ENCODE measurements at regions not wholly inside any gene's neighbourhood (a gene's known extent, or its start where the extent isn't known, plus 50 kb on each side); places are given as distances from the start of the nearest gene placed in this dataset.

DNA sequence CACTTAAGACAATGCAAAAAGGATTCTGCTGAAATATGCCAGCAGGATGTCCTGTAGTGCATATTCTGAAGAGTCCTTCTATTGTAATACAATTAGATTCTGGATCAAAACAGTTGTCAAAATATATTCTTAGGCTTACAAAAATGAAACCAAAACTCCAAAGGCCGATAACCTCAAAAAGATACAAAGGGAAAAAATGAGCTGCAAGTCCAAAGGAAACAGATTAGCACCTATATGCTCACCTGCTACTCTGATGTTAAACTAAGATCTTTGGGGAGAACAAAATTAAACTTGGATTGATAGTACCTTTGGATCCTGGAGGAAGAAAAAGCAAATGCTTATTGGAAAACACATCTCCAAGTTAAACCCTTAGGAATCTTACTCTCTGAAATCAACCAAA, 397.1 kb downstream of the SPATA31D1 start:
- TF ChIP-seq CHD2 (IDR thresholded peaks at IDR 0.05; ENCODE audit: low read length, partially characterized antibody) (no peak), CTCF (IDR thresholded peaks at IDR 0.05) (no peak), REST (IDR thresholded peaks at IDR 0.05) (no peak), JUNB (IDR thresholded peaks at IDR 0.05) (no peak), POLR2A (IDR thresholded peaks at IDR 0.05; ENCODE audit: low read length) (no peak), HEYL (CRISPR knock-in tag; IDR thresholded peaks at IDR 0.05) (no peak), CBX8 (IDR thresholded peaks at IDR 0.05) (no peak), PBX3 (IDR thresholded peaks at IDR 0.05) (no peak), RCOR1 (IDR thresholded peaks at IDR 0.05; ENCODE audit: low read depth, low read length) (no peak), MAX (IDR thresholded peaks at IDR 0.05) (no peak), ESRRA (IDR thresholded peaks at IDR 0.05; ENCODE audit: borderline replicate concordance, low read length) (no peak), SMC3 (IDR thresholded peaks at IDR 0.05) (no peak), ZNF302 (CRISPR knock-in tag; IDR thresholded peaks at IDR 0.05) (no peak)
- TF ChIP-seq, protein P1, sequence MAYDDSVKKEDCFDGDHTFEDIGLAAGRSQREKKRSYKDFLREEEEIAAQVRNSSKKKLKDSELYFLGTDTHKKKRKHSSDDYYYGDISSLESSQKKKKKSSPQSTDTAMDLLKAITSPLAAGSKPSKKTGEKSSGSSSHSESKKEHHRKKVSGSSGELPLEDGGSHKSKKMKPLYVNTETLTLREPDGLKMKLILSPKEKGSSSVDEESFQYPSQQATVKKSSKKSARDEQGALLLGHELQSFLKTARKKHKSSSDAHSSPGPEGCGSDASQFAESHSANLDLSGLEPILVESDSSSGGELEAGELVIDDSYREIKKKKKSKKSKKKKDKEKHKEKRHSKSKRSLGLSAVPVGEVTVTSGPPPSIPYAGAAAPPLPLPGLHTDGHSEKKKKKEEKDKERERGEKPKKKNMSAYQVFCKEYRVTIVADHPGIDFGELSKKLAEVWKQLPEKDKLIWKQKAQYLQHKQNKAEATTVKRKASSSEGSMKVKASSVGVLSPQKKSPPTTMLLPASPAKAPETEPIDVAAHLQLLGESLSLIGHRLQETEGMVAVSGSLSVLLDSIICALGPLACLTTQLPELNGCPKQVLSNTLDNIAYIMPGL (CRISPR knock-in tag; IDR thresholded peaks at IDR 0.05; ENCODE audit: borderline replicate concordance) = no peak

All from A549 (cell line).